GM12891 (cell line): ENCODE measurements at regions not wholly inside any gene's neighbourhood (a gene's known extent, or its start where the extent isn't known, plus 50 kb on each side); places are given as distances from the start of the nearest gene placed in this dataset.

Source experiments
- POLR2A ChIP-seq: IDR thresholded peaks from 2 replicates; pipeline ENCODE4 v1.6.1; 2011; ENCODE audit warnings: low read depth, low read length, control low read depth
- POLR2AphosphoS5 ChIP-seq: IDR thresholded peaks from 2 replicates; pipeline ENCODE4 v1.6.1; 2011; ENCODE audit warnings: low read depth, low read length, control low read depth
- POU2F2 ChIP-seq: IDR thresholded peaks from 2 replicates; pipeline ENCODE4 v1.6.1; 2011; ENCODE audit warnings: low read depth, mild to moderate bottlenecking, control low read depth, low read length, moderate library complexity
- SPI1 ChIP-seq: IDR thresholded peaks from 2 replicates; pipeline ENCODE4 v1.6.1; 2011; ENCODE audit warnings: low read depth, low read length, control low read depth
- TAF1 ChIP-seq: IDR thresholded peaks from 2 replicates; pipeline ENCODE4 v1.6.1; 2011; ENCODE audit warnings: low read depth, low read length, control low read depth

GRCh38 chrX:96376266-96376665 is 308.4 kb upstream of the DIAPH2 start:
- TF ChIP-seq POLR2A (no peak), POLR2AphosphoS5 (no peak), TAF1 (no peak), SPI1 (no peak), POU2F2 (no peak)
